HL-60 (cell line): ENCODE measurements at regions not wholly inside any gene's neighbourhood (a gene's known extent, or its start where the extent isn't known, plus 50 kb on each side); places are given as distances from the start of the nearest gene placed in this dataset.

Experiments used
- GABPA ChIP-seq: IDR thresholded peaks from 2 replicates; pipeline ENCODE4 v1.6.1; 2012; ENCODE audit warnings: low read depth
- REST ChIP-seq: IDR thresholded peaks from 2 replicates; pipeline ENCODE4 v1.6.1; 2012; ENCODE audit warnings: low read depth; ENCODE audit not compliant: insufficient replicate concordance

GRCh38 chr10:90293616-90294015 lies 564.2 kb downstream of the HTR7 start:
- TF ChIP-seq REST (no peak), GABPA (no peak)
